Thoracic aorta (tissue), 2 donors: ENCODE measurements at regions not wholly inside any gene's neighbourhood (a gene's known extent, or its start where the extent isn't known, plus 50 kb on each side); places are given as distances from the start of the nearest gene placed in this dataset.

ENCODE experiments used
- ATAC-seq: fragments of 150-250 bp; one replicate; pipeline ENCODE4 v1.8.0; 2017; ENCODE audit warnings: low read depth; ENCODE audit not compliant: insufficient number of reproducible peaks, low FRiP score
- DNase-seq: peaks from one replicate; pipeline ENCODE4 v3.0.0-alpha.2; 2020; ENCODE audit warnings: low spot score
- H3K27ac ChIP-seq, 2 donors: fragments of 200-600 bp; sonication (generic); 1 replicate in 1 of 2; 2 replicates in 1 of 2; pipeline ENCODE4 v1.5.1; 2016; ENCODE audit warnings: mild to moderate bottlenecking in 2 of 2, moderate library complexity in 2 of 2
- H3K27me3 ChIP-seq: fragments of 200-600 bp; sonication (generic); replicated peaks from 2 replicates; pipeline ENCODE4 v1.6.0; 2016; ENCODE audit warnings: mild to moderate bottlenecking; ENCODE audit not compliant: insufficient read depth
- H3K36me3 ChIP-seq: fragments of 200-600 bp; sonication (generic); one replicate; pipeline ENCODE4 v1.5.1; 2016
- H3K4me1 ChIP-seq, 2 donors: fragments of 200-600 bp; sonication (generic); 1 replicate in 1 of 2; 2 replicates in 1 of 2; pipeline versions ENCODE4 v1.5.1 to v1.6.0; 2016; ENCODE audit warnings: low read depth in 2 of 2, mild to moderate bottlenecking in 1 of 2; ENCODE audit not compliant: control insufficient read depth in 1 of 2
- H3K4me3 ChIP-seq: fragments of 200-600 bp; sonication (generic); 2 replicates; pipeline ENCODE4 v1.5.1; 2016; ENCODE audit warnings: mild to moderate bottlenecking
- H3K9me3 ChIP-seq: fragments of 200-600 bp; sonication (generic); 2 replicates; pipeline ENCODE4 v1.5.1; 2016
- CTCF ChIP-seq: fragments of 200-600 bp; sonication (generic); IDR thresholded peaks from one replicate; pipeline ENCODE4 v1.5.1; 2019; ENCODE audit warnings: antibody characterized with exemption

GRCh38 chr12:29867823-29868222, 84.1 kb upstream of the TMTC1 start:
- TF ChIP-seq CTCF, result no peak
- Histone ChIP-seq H3K4me3 (no peak overlapping the region), H3K9me3 (no peaks in the 10 kb centered on the region), H3K36me3 (no peaks in the 10 kb centered on the region), H3K27ac (no peak overlapping the region), H3K4me1 (no peaks in the 10 kb centered on the region), H3K27me3 (no peaks in the 10 kb centered on the region)
- DNase-seq (no peak), ATAC-seq (no peak)

- DNase-seq, result no peak
- H3K27me3 ChIP-seq, result no peaks in the 10 kb centered on the region
- TF ChIP-seq CTCF, result no peak
- no peaks in the 10 kb centered on the region for H3K9me3 ChIP-seq
- no peak overlapping the region for H3K27ac ChIP-seq
- peaks cover 3 to 10% of the 10 kb centered on the region in 2 donors for H3K4me1 ChIP-seq
- ATAC-seq, result no peak
- H3K4me3 ChIP-seq, result no peak overlapping the region
- H3K36me3 ChIP-seq, result no peaks in the 10 kb centered on the region
Measured at GRCh38 chr12:29863665-29864064, 79.9 kb upstream of the TMTC1 start.

GRCh38 chr12:29858270-29858786, 74.6 kb upstream of the TMTC1 start:
- no peak overlapping the region for H3K27ac ChIP-seq
- no peak for ATAC-seq

GRCh38 chr12:29847246-29847645, 63.5 kb upstream of the TMTC1 start:
- H3K4me3 ChIP-seq, result no peak overlapping the region
- no peak overlapping the region for H3K27ac ChIP-seq
- DNase-seq (no peak), ATAC-seq (no peak)
- no peaks in the 10 kb centered on the region for H3K4me1 ChIP-seq
- no peaks in the 10 kb centered on the region for H3K36me3 ChIP-seq
- H3K9me3 ChIP-seq, result no peaks in the 10 kb centered on the region
- H3K27me3 ChIP-seq, result no peaks in the 10 kb centered on the region
- TF ChIP-seq CTCF, result no peak

More at GRCh38 chr12:29858270-29858786, 74.6 kb upstream of the TMTC1 start:
- DNase-seq, result no peak
- no peak for TF ChIP-seq CTCF
- H3K4me3 ChIP-seq, result no peak overlapping the region
- H3K9me3 ChIP-seq, result no peaks in the 10 kb centered on the region
- no peaks in the 10 kb centered on the region for H3K36me3 ChIP-seq
- H3K4me1 ChIP-seq, result peaks cover 3 to 21% of the 10 kb centered on the region in 2 donors
- no peaks in the 10 kb centered on the region for H3K27me3 ChIP-seq

- no peaks in the 10 kb centered on the region for H3K27me3 ChIP-seq
- no peak overlapping the region for H3K27ac ChIP-seq
- no peak overlapping the region for H3K4me3 ChIP-seq
- H3K9me3 ChIP-seq, result no peaks in the 10 kb centered on the region
- H3K4me1 ChIP-seq, result no peaks in the 10 kb centered on the region
- ATAC-seq (no peak), DNase-seq (no peak)
- H3K36me3 ChIP-seq, result no peaks in the 10 kb centered on the region
- TF ChIP-seq CTCF, result no peak
Measured at GRCh38 chr12:29844667-29845066, 60.9 kb upstream of the TMTC1 start.
